HUES48 (cell line): ENCODE measurements at regions not wholly inside any gene's neighbourhood (a gene's known extent, or its start where the extent isn't known, plus 50 kb on each side); places are given as distances from the start of the nearest gene placed in this dataset.

ENCODE experiments used
- H3K27ac ChIP-seq: one replicate; pipeline ENCODE4 v1.7.0; 2013; ENCODE audit warnings: low read depth, low read length, inconsistent platforms
- H3K27me3 ChIP-seq: 2 replicates; pipeline ENCODE4 v1.6.1; 2013; ENCODE audit warnings: mild to moderate bottlenecking, low read length; ENCODE audit not compliant: control insufficient read depth, insufficient read depth
- H3K36me3 ChIP-seq: 2 replicates; pipeline ENCODE4 v1.6.1; 2013; ENCODE audit warnings: low read length; ENCODE audit not compliant: control insufficient read depth, insufficient read depth
- H3K4me1 ChIP-seq: 2 replicates; pipeline ENCODE4 v1.6.1; 2013; ENCODE audit warnings: mild to moderate bottlenecking, low read length; ENCODE audit not compliant: control insufficient read depth, insufficient read depth
- H3K4me3 ChIP-seq: 2 replicates; pipeline ENCODE4 v1.5.1; 2013; ENCODE audit warnings: mild to moderate bottlenecking, low read depth, low read length
- H3K9ac ChIP-seq: 2 replicates; pipeline ENCODE4 v1.6.1; 2013; ENCODE audit warnings: mild to moderate bottlenecking, low read depth, low read length, moderate library complexity
- H3K9me3 ChIP-seq: 2 replicates; pipeline ENCODE4 v1.6.1; 2013; ENCODE audit warnings: low read length; ENCODE audit not compliant: control insufficient read depth, insufficient read depth

DNA sequence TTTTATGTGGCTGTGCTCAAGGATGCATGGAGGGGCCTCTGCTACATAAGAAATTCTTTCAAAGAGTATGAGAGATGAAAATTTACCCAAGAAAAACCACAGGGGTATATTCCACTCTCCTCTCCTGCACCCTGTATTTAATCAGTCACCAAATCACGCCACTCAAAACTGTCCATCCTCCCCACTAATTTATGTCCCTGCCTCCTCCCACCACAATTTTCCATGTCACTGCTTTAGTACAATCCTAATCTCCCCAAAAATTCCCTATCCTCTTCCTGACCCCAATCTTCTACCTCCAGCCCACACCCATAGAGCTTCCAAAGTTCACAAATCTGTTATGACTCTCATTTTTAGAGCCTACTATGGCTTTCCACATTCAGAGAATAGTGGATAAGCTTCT, 125.2 kb upstream of the CDH6 start:
- Histone ChIP-seq H3K36me3 (no peaks in the 10 kb centered on the region), H3K9me3 (no peaks in the 10 kb centered on the region), H3K9ac (no peak overlapping the region), H3K4me3 (no peak overlapping the region), H3K27ac (no peak overlapping the region), H3K4me1 (no peaks in the 10 kb centered on the region), H3K27me3 (no peaks in the 10 kb centered on the region)

DNA sequence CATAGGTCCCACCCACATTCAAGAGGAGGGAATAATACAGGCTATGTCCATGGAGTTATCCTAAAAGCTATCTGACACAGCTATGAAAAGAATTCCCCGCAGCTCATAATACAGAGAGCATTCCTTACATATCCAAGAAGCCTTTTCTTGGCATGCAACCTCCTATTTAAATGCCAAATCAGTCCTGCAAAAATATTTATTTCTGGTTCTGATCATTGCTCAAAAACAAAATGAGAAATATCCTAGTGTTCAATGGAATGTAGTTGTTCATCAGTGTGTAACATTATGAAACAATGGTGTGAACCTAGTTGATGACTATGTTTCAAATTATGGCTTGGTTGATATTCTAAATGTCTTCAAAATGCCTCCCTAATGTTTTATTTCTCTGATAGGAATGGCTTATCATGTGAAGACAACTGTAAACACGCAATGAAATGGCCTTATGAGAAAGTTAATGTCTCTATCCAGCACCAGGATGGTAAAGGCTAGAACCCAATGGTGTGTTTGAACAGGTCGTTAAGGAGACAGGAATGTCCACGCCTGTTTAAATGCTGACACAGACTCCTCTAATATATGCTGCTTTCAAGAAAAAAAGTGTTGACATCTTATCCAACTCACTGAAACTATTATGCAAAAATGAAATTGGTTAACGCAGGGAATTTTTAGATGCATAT, 126.7 kb upstream of the CDH6 start:
- no peaks in the 10 kb centered on the region for H3K36me3 ChIP-seq
- no peaks in the 10 kb centered on the region for H3K27me3 ChIP-seq
- no peaks in the 10 kb centered on the region for H3K9me3 ChIP-seq
- no peak overlapping the region for H3K27ac ChIP-seq
- no peak overlapping the region for H3K4me3 ChIP-seq
- H3K4me1 ChIP-seq, result no peaks in the 10 kb centered on the region
- no peak overlapping the region for H3K9ac ChIP-seq

DNA sequence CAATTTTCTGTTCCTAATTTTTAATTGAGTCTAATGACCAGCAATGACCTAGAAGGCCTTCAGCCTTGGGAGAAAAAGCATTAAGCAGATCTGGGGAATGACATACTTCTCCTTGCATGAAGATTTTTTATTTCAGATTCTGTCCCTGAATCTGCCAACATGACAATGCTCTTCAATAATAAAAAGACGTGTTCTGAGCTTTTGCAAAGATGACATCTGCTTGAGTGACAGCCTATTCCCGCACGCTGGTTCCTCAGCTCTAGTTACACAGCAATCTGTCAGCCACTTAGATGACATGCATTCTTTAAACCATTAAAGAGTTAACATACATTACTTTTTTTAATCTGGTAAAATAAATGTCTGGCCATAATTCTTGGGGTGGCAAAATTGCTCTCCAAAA, 129.3 kb upstream of the CDH6 start:
- Histone ChIP-seq H3K36me3 (no peaks in the 10 kb centered on the region), H3K27me3 (no peaks in the 10 kb centered on the region), H3K4me1 (no peaks in the 10 kb centered on the region), H3K9ac (no peak overlapping the region), H3K9me3 (no peaks in the 10 kb centered on the region), H3K4me3 (no peak overlapping the region), H3K27ac (no peak overlapping the region)

DNA sequence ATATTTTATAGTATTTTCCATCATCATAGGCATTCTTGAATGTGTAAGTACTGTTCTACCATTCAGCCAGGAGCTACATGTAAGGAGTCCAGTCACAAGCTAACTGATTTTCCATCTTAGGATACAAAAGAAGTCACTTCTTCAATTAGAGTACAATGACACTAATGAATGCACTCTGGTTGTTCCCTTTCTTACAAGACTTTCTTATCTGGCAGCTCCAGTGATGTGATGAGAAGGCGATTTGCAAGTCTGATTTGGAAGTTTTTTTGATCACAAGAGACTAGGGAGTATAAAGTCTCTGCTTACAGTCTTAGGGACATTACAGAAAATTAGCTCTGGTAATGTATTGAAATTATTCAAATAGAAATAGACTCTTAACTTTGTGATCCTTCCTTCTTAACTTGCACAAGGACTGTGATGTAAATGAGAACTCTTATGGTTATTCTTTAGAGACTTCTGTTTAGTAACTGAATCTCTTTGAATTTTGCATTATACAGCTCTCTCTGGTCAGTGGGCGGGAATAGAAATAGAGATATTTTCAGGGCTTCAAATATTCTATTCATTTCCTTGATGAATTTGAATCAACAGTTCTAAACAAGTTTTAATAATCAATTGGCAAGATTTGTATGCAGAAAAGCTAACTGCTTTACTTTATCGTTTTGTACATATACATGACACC, 130.4 kb upstream of the CDH6 start:
- Histone ChIP-seq H3K27me3 (no peaks in the 10 kb centered on the region), H3K4me1 (no peaks in the 10 kb centered on the region), H3K36me3 (no peaks in the 10 kb centered on the region), H3K9ac (no peak overlapping the region), H3K4me3 (no peak overlapping the region), H3K27ac (no peak overlapping the region), H3K9me3 (no peaks in the 10 kb centered on the region)

DNA sequence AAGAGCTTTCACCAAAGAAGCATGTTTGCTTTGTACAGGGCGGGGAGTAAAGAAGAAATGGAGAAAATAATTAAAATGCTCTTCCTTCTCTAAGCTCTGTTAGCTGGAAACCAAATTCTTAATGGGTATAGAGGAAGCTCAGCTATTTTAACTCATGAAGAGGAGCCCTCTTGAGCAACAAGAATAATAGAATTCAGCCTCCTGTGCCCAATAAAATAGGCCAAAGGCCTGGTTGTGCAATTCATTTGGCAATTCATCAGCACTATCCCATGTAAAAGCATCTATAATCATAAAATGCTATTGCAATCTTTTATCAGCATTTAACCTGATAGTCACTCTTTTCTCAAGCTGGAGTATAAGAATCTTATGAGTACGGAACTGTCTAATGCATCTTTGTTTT, 133.6 kb upstream of the CDH6 start:
- Histone ChIP-seq H3K9me3 (no peaks in the 10 kb centered on the region), H3K27me3 (no peaks in the 10 kb centered on the region), H3K27ac (no peak overlapping the region), H3K9ac (no peak overlapping the region), H3K4me3 (no peak overlapping the region), H3K36me3 (no peaks in the 10 kb centered on the region), H3K4me1 (no peaks in the 10 kb centered on the region)

DNA sequence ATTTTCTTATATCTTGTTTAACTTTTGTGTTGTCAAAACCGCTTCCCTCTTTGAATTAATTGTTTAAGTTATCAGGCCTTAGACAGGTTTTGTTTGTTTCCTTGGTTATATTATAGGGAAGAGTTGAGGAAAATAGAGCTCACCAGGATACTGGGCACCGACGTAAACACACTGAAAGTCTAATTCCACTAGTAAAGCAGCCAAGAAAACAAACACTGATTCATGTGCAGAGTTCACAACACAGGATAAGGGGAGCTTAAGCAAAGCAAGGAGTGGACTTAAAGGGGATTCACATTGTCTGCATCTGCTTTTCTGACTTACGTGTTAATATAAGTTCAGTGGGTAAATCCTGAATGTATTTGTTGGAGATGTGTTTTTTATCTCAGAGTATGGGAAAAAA, 139.0 kb upstream of the CDH6 start:
- H3K27ac ChIP-seq, result peak overlapping the region; percentile 16
- no peak overlapping the region for H3K4me3 ChIP-seq
- H3K36me3 ChIP-seq, result no peaks in the 10 kb centered on the region
- peaks cover 16% of the 10 kb centered on the region for H3K4me1 ChIP-seq
- no peaks in the 10 kb centered on the region for H3K27me3 ChIP-seq
- H3K9me3 ChIP-seq, result no peaks in the 10 kb centered on the region
- no peak overlapping the region for H3K9ac ChIP-seq

DNA sequence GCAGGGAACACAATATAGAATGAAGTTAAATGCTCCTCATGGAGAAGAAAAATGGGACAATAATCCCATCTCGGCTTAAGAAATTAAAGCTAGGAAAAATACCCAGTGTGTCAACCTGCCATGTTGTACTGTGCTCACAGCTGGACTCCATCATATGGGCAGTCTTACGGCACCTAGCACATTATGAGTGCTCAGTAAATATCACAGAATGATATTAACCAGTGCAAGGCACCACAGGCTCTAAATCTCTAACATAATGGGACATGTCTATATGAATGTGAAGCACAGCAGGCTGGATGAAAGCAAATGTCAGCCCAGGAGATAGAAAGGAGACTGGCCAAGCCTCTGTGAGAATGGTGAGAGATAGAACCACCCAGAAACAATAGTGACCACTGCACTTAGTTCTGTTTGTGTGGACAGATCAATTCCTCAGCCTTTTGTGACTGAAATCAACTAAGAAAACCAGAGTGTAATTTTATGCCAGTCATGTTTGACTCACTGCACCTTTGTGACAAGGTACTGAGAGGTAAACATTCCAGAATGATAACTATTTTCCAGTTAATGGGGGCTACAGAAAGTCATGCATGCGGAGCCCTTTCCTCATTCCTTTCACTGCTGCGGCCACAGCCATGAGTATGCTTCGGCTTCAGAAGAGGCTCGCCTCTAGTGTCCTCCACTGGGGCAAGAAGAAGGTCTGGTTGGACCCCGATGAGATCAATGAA, 140.4 kb upstream of the CDH6 start:
- peak overlapping the region; percentile 16 for H3K27ac ChIP-seq
- no peak overlapping the region for H3K4me3 ChIP-seq
- H3K9ac ChIP-seq, result no peak overlapping the region
- H3K9me3 ChIP-seq, result no peaks in the 10 kb centered on the region
- H3K27me3 ChIP-seq, result no peaks in the 10 kb centered on the region
- H3K36me3 ChIP-seq, result no peaks in the 10 kb centered on the region
- H3K4me1 ChIP-seq, result peaks cover 30% of the 10 kb centered on the region

DNA sequence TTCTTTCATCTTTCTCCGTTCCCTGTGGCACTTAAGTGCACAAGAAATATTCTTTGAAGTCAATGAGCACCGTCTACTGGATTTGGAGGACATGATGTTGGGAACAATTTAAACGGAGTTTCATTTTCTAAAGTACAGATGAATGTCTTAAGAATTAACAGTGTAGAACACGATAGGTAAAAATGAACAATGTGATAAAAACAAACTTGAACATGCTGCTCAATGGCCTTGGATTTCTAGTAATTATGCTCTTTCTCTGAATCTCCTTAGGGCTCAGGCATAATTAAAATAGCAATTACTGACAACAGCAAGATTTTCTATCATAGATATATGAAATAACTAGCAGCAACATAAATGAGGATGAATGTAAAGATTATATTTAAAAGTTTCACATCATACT, 142.2 kb upstream of the CDH6 start:
- no peaks in the 10 kb centered on the region for H3K27me3 ChIP-seq

DNA sequence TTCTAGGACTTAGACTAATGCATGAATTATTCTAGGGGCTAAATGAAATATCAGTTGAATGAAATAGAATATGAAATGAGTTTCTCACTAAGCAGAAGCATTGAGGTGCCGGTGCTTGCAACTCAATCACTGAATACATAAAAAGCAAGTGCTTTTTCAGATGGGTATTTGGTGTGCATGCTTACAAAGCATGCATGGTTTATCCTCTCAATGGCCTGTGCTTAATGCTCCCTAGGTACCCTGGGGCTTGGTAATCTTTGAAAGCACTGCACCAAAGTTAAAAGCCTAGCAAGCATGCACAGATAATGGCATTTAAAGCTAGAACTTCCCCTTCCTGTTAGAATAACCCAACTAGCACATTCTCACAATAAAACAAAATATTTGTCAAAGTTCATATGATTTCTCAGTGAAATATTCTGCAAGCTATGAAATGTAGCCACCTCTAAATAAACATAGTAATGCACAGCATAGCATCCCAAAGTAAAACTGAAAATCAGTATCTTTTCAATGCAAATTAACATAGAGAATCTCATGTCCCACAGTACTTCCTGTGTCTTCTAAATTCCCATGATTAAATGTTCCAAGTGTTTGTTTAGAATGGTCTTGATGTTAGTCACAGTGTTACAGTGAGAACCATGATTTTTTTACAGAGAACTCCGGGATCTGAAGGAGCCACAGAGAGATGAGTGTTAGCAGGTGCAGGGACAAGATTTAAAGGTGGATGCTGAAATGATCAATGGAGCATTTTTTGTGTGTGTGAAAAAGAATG, 143.4 kb upstream of the CDH6 start:
- peaks cover 46% of the 10 kb centered on the region for H3K4me1 ChIP-seq
- no peaks in the 10 kb centered on the region for H3K36me3 ChIP-seq
- no peaks in the 10 kb centered on the region for H3K9me3 ChIP-seq
- peak overlapping the region; percentile 74 for H3K27ac ChIP-seq
- H3K9ac ChIP-seq, result no peak overlapping the region
- no peak overlapping the region for H3K4me3 ChIP-seq
- H3K27me3 ChIP-seq, result no peaks in the 10 kb centered on the region

More for the DNA sequence above, 142.2 kb upstream of the CDH6 start:
- Histone ChIP-seq H3K4me1 (peaks cover 46% of the 10 kb centered on the region), H3K9ac (no peak overlapping the region), H3K27ac (no peak overlapping the region), H3K4me3 (no peak overlapping the region), H3K9me3 (no peaks in the 10 kb centered on the region), H3K36me3 (no peaks in the 10 kb centered on the region)

DNA sequence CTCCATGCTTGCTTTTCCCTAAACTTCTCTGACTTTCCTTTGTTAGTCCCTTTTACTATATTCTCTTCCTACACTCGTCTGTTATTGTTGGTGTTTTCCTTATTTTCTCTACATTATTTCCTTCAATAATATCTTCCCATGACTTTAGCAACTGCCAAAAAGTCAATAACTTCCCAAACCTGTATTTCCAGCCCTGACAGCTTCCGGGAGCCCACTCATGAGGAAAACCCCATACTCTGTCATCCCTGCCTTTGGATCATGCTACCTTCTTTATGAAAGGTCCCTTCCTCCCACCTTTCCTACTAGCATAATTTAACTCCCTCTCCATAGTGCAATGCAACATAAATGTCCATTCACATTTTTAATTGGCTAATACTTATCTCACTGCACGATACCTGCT, 144.0 kb upstream of the CDH6 start:
- Histone ChIP-seq H3K4me1 (peaks cover 46% of the 10 kb centered on the region), H3K27ac (peak overlapping the region; percentile 74), H3K27me3 (no peaks in the 10 kb centered on the region), H3K4me3 (no peak overlapping the region), H3K9me3 (no peaks in the 10 kb centered on the region), H3K9ac (no peak overlapping the region), H3K36me3 (no peaks in the 10 kb centered on the region)
